GM12878 (cell line): ENCODE measurements at regions not wholly inside any gene's neighbourhood (a gene's known extent, or its start where the extent isn't known, plus 50 kb on each side); places are given as distances from the start of the nearest gene placed in this dataset.

ENCODE experiments used
- CUX1 ChIP-seq: IDR thresholded peaks from 2 replicates; pipeline ENCODE4 v1.6.1; 2012; ENCODE audit warnings: improper control_type of control experiment, low read depth, low read length; ENCODE audit not compliant: insufficient replicate concordance
- E2F8 ChIP-seq: fragments of 450-650 bp; IDR thresholded peaks from 2 replicates; pipeline ENCODE4 v1.6.1; 2018; ENCODE audit warnings: mild to moderate bottlenecking, low read depth, moderate library complexity; ENCODE audit not compliant: partially characterized antibody
- FOXM1 ChIP-seq: IDR thresholded peaks from 2 replicates; pipeline ENCODE4 v1.6.1; 2012; ENCODE audit warnings: low read depth, mild to moderate bottlenecking, inconsistent platforms, low read length, moderate library complexity
- KLF5 ChIP-seq: fragments of 450-650 bp; IDR thresholded peaks from 2 replicates; pipeline ENCODE4 v1.6.1; 2014; ENCODE audit warnings: mild to moderate bottlenecking; ENCODE audit not compliant: partially characterized antibody
- NR2F1 ChIP-seq: fragments of 450-650 bp; conservative IDR thresholded peaks from 2 replicates; pipeline ENCODE4 v1.6.1; 2017; ENCODE audit warnings: mild to moderate bottlenecking
- SMARCA5 ChIP-seq: fragments of 450-650 bp; IDR thresholded peaks from 2 replicates; pipeline ENCODE4 v1.6.1; 2017; ENCODE audit warnings: mild to moderate bottlenecking
- SREBF2 ChIP-seq: IDR thresholded peaks from 2 replicates; pipeline ENCODE4 v1.6.1; 2012; ENCODE audit warnings: mild to moderate bottlenecking, low read length
- STAT3 ChIP-seq: IDR thresholded peaks from 2 replicates; pipeline ENCODE4 v1.6.1; 2011; ENCODE audit warnings: low read depth, low read length, improper control_type of control experiment
- ZNF622 ChIP-seq: fragments of 450-650 bp; IDR thresholded peaks from 2 replicates; pipeline ENCODE4 v1.6.1; 2017; ENCODE audit warnings: mild to moderate bottlenecking, inconsistent platforms

- TF ChIP-seq CUX1: no peak
- no peak for TF ChIP-seq KLF5
- TF ChIP-seq STAT3: no peak
- no peak for TF ChIP-seq E2F8
- TF ChIP-seq SMARCA5: no peak
- no peak for TF ChIP-seq ZNF622
- TF ChIP-seq SREBF2: no peak
- no peak for TF ChIP-seq FOXM1
- TF ChIP-seq NR2F1: no peak
Measured at GRCh38 chr6:105489216-105489530, 86.3 kb upstream of the PREP start (continued).
